SU-DHL-6 (cell line): ENCODE measurements at regions not wholly inside any gene's neighbourhood (a gene's known extent, or its start where the extent isn't known, plus 50 kb on each side); places are given as distances from the start of the nearest gene placed in this dataset.

Source experiments
- CTCF ChIP-seq: fragments of 200-600 bp; sonication (generic); IDR thresholded peaks from one replicate; pipeline ENCODE4 v1.5.1; 2017; ENCODE audit warnings: antibody characterized with exemption, mild to moderate bottlenecking, low read length, moderate library complexity; ENCODE audit not compliant: insufficient read depth, poor library complexity, severe bottlenecking
- EZH2phosphoT487 ChIP-seq: fragments of 200-600 bp; sonication (generic), shearing (Covaris generic); conservative IDR thresholded peaks from 2 replicates; pipeline ENCODE4 v1.6.1; 2018; ENCODE audit warnings: mild to moderate bottlenecking, antibody characterized with exemption, low read length, moderate library complexity, mixed read lengths

DNA sequence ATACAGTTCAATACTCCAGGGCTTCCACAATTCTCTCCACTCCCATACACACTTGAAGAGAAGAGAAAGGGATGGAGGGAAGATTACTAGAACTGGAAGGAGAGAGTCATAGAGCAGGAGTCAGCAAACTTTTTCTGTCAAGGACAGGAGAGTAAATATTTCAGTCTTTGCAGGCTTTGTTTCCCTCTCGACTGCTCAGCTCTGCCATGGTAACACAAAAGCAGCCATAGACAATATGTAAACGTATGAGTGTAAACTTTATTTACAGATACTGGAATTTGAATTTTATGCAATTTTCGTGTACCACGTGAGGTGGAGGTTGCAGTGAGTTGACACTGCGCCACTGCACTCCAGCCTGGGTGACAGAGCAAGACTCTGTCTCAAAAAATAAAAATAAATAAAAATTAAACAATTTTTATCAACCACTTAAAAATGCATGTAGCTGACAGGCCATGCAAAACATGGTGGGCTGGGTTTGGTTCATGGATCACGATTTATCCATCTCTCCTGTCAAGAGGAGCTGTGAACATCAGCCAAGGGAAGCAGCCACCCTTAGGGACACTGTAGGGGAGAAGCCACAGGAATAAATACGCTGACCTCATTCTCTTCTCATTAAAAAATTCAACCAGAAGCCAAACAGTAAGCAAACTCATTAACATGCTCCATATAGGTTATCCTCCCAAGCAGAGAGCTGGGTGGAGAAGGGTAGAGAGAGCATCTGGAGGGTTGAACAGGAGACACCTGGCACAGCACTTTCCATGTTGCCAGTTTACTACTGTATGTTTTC, 266.4 kb upstream of the FN1 start:
- TF ChIP-seq CTCF, result no peak
- no peak for TF ChIP-seq EZH2phosphoT487
